NCI-H524 (cell line): ENCODE measurements at regions not wholly inside any gene's neighbourhood (a gene's known extent, or its start where the extent isn't known, plus 50 kb on each side); places are given as distances from the start of the nearest gene placed in this dataset.

Source experiments
- DNase-seq, 2 experiments: peaks; one replicate each; lab custom pipeline; 2025; lab: John Stamatoyannopoulos, UW

DNA sequence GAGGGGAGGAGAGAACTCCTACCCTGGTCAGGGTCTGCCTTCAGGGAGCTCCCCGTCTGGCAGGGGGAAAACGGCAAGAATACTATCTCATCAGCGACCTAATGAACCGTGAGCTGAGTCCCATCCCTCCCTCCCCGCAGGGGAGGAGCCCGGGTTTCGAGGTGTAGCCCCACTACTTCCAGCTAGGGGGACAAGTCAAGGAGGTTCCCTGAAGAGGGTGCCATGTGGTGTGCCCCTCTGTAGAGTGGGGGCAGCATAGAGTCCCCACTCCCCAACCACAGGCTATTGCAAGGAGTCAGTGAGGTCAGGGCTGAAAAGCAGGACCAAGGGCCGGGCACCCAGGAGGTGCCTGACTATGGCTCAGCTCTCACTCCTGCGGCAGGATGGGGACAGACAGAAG is 50.9 kb upstream of the RXRA start:
- peak in 1 of 2 experiments; percentile 17 for DNase-seq

DNA sequence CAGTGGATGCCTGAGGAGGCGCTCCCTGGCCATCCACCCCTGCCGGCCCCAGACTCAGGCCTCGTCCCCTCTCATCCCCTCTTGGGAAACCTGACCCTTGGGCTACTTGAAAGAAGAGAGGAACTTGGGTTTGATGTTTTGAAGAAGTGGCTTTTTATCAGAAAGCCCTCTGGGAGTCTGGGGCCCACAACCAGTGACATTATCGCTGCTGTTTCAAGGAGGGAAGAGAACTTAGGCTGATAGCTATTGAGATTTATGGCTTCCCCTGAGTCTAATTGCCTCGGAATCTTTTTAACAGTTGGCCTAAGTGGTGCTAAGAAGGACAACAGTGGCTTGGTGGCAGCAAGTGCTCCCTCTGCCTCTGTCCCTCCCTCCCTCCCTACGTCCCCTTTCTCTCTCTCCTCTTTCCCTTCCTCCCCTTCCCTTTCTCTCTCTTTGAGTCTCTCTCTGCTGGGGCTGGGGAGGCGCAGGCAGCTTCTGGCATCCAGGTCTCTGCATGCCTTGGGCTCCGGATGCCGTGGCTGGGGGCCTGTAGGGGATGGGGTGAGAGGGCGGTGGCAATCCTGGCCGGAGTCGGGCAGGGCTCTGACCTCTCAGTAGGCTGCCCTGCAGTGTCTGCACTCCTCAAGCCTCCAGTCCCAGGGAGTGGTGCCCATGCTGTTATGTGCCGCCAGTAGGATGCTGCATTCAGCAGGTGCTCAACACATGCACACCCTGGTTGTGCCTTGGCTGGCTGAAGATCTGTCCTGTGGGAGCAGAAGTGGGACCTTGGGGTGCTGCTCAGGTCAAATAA is 49.6 kb upstream of the RXRA start:
- DNase-seq: peak in 1 of 2 experiments; percentile 67
